GM12878 (cell line): ENCODE measurements at regions not wholly inside any gene's neighbourhood (a gene's known extent, or its start where the extent isn't known, plus 50 kb on each side); places are given as distances from the start of the nearest gene placed in this dataset.

Experiments
- ATAC-seq: fragments of 200-7000 bp; cut with Tn5 transposase; 3 replicates; pipeline ENCODE4 v1.9.1; 2020; ENCODE audit warnings: mild to moderate bottlenecking, moderate library complexity
- BruUV-seq: library from RNA; stranded (reverse); fragments of 400-500 nt; replicated peaks from 2 replicates; lab custom pipeline; 2021; lab: Mats Ljungman, UMichigan
- CTCF ChIA-PET: fragments of 300-600 bp; sonication (Branson Sonifier 250); formaldehyde crosslinking; extraction: SDS; loops from one replicate; lab custom pipeline; 2021; ENCODE audit warnings: inconsistent platforms; lab: Yijun Ruan, JAX
- POLR2A ChIA-PET: fragments of 350-600 bp; formaldehyde crosslinking; extraction: SDS; loops from one replicate; lab custom pipeline; 2021; ENCODE audit warnings: inconsistent platforms; lab: Charles Lee
- RAD21 ChIA-PET: fragments of 300-600 bp; sonication (Branson Sonifier 250); formaldehyde crosslinking; loops from one replicate; lab custom pipeline; 2023; ENCODE audit warnings: antibody characterized with exemption; ENCODE audit not compliant: unreplicated experiment; lab: Charles Lee
- SMC1A ChIA-PET: fragments of 300-600 bp; sonication (Branson Sonifier 250); formaldehyde crosslinking; loops from one replicate; lab custom pipeline; 2023; ENCODE audit not compliant: unreplicated experiment, uncharacterized antibody; lab: Charles Lee
- DNase-seq: peaks from one replicate; pipeline ENCODE4 v3.0.0-alpha.2; 2011; ENCODE audit warnings: low read depth, low spot score
- FAIRE-seq: peaks from 3 replicates; lab custom pipeline; 2011; peaks lifted over from hg19 to GRCh38; lab: Jason Lieb, UNC
- H2AFZ ChIP-seq: 2 replicates; pipeline ENCODE4 v1.6.0; 2011; ENCODE audit warnings: low read depth, low read length, control low read depth; ENCODE audit not compliant: control insufficient read depth
- H3K27ac ChIP-seq: 2 replicates; pipeline ENCODE4 v1.5.1; 2011; ENCODE audit warnings: control low read depth; ENCODE audit not compliant: control insufficient read depth, insufficient read depth
- H3K27me3 ChIP-seq, 2 experiments: replicated peaks in 1 of 2; 2 replicates each; pipeline versions ENCODE4 v1.6.0 to v1.6.1; 2011; ENCODE audit warnings: low read length in 1 of 2; ENCODE audit not compliant: control insufficient read depth in 2 of 2, insufficient read depth in 2 of 2
- H3K36me3 ChIP-seq, 2 experiments: 2 replicates each; pipeline ENCODE4 v1.5.1; 2011; ENCODE audit warnings: low read length in 1 of 2; ENCODE audit not compliant: control insufficient read depth in 2 of 2, insufficient read depth in 2 of 2
- H3K4me1 ChIP-seq: 2 replicates; pipeline ENCODE4 v1.6.1; 2011; ENCODE audit warnings: mild to moderate bottlenecking, low read length, moderate library complexity, mixed read lengths; ENCODE audit not compliant: control insufficient read depth, insufficient read depth
- H3K4me2 ChIP-seq: 2 replicates; pipeline ENCODE4 v1.6.0; 2011; ENCODE audit warnings: control low read depth; ENCODE audit not compliant: control insufficient read depth, insufficient read depth
- H3K4me3 ChIP-seq: fragments of 200-600 bp; sonication (generic); 2 replicates; pipeline ENCODE4 v1.5.1; 2016
- H3K79me2 ChIP-seq: 2 replicates; pipeline ENCODE4 v1.6.0; 2011; ENCODE audit warnings: low read length; ENCODE audit not compliant: control insufficient read depth, insufficient read depth
- H3K9ac ChIP-seq: 2 replicates; pipeline ENCODE4 v1.8.0; 2011; ENCODE audit warnings: low read length, control low read depth, mixed read lengths; ENCODE audit not compliant: control insufficient read depth, insufficient read depth
- H3K9me3 ChIP-seq: replicated peaks from 3 replicates; pipeline ENCODE4 v1.5.1; 2011; ENCODE audit warnings: mild to moderate bottlenecking, low read length; ENCODE audit not compliant: control insufficient read depth, insufficient read depth
- H4K20me1 ChIP-seq: 2 replicates; pipeline ENCODE4 v1.6.0; 2011; ENCODE audit not compliant: control insufficient read depth, insufficient read depth
- CBFB ChIP-seq: IDR thresholded peaks from 2 replicates; pipeline ENCODE4 v1.6.1; 2016; ENCODE audit warnings: antibody characterized with exemption, low read depth
- CTCF ChIP-seq, 3 experiments: IDR thresholded peaks in 2 of 3; conservative IDR thresholded peaks in 1 of 3; 2 replicates each; pipeline ENCODE4 v1.5.1; 2011; ENCODE audit warnings: low read depth in 3 of 3, low read length in 3 of 3, mild to moderate bottlenecking in 3 of 3, control low read depth in 2 of 3, moderate library complexity in 2 of 3, inconsistent platforms in 1 of 3, mixed read lengths in 1 of 3; ENCODE audit not compliant: control insufficient read depth in 2 of 3, insufficient read depth in 1 of 3; ENCODE audit errors: extremely low read depth in 1 of 3
- JUND ChIP-seq: IDR thresholded peaks from 2 replicates; pipeline ENCODE4 v1.6.1; 2012; ENCODE audit warnings: low read depth, mild to moderate bottlenecking, low read length, improper control_type of control experiment, moderate library complexity
- MAX ChIP-seq: IDR thresholded peaks from 2 replicates; pipeline ENCODE4 v1.6.1; 2012; ENCODE audit warnings: low read depth, low read length, improper control_type of control experiment
- NFYA ChIP-seq: IDR thresholded peaks from 2 replicates; pipeline ENCODE4 v1.6.1; 2011; ENCODE audit warnings: low read depth, mild to moderate bottlenecking, low read length, improper control_type of control experiment, borderline replicate concordance
- RAD51 ChIP-seq: fragments of 450-650 bp; IDR thresholded peaks from 2 replicates; pipeline ENCODE4 v1.6.1; 2016; ENCODE audit warnings: moderate library complexity, mild to moderate bottlenecking, inconsistent platforms
- RELB ChIP-seq: fragments of 450-650 bp; IDR thresholded peaks from 2 replicates; pipeline ENCODE4 v1.6.1; 2017; ENCODE audit warnings: low read depth, mild to moderate bottlenecking, moderate library complexity
- ZNF207 ChIP-seq: fragments of 450-650 bp; IDR thresholded peaks from 2 replicates; pipeline ENCODE4 v1.6.1; 2014; ENCODE audit warnings: antibody characterized with exemption, mild to moderate bottlenecking, borderline replicate concordance
- WGBS: methylation state at CpG from one replicate; pipeline ENCODE4 v1.1.6; 2016; ENCODE audit warnings: low lambda C conversion rate; ENCODE audit not compliant: insufficient replicate concordance, insufficient coverage; ENCODE audit errors: missing lambda C conversion rate; 5-methylcytosine and 5-hydroxymethylcytosine counted together
- in situ Hi-C: fragments of 300-500 bp; cut with MboI; formaldehyde crosslinking; loops from 9 replicates; pipeline ENCODE4 v1.14.3; 2018; ENCODE audit warnings: mixed read lengths
- intact Hi-C: fragments of 100-400 bp; cut with micrococcal nuclease; formaldehyde crosslinking; loops from one replicate; pipeline ENCODE4 v1.14.2; 2022; ENCODE audit not compliant: unreplicated experiment

DNA sequence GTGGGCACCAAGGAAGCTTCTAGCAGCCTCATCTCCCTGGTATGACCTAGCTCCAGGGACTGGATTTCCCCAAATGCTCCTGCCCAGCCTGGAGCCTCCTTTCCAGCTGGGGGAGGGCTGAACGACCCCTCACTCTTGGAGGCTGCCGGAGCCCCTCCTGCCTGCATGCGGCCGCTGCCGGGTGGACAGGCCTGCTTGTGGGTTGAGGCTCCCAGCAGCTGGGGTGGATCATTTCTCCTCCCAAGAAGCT, 213.6 kb downstream of the SEC14L1 start:
- no peak for ATAC-seq
- BruUV-seq: no TSS peak
- no peak overlapping the region for H3K4me2 ChIP-seq
- H3K9ac ChIP-seq: no peak overlapping the region
- WGBS: 74% methylated on average over 5 of the region's 5 CpGs
- ChIA-PET SMC1A (no interaction called here), RAD21 (no interaction called here), CTCF (no interaction called here), POLR2A (no interaction called here)
- DNase-seq: no peak
- H2AFZ ChIP-seq: no peak overlapping the region
- H3K79me2 ChIP-seq: peaks cover 8% of the 10 kb centered on the region
- FAIRE-seq: no peak
- no peak overlapping the region for H3K27ac ChIP-seq
- H3K4me3 ChIP-seq: no peak overlapping the region
- no peaks in the 10 kb centered on the region for H3K27me3 ChIP-seq
- peaks cover 12% of the 10 kb centered on the region for H4K20me1 ChIP-seq
- TF ChIP-seq RAD51 (no peak), RELB (no peak), ZNF207 (no peak), MAX (no peak), CBFB (no peak), CTCF (IDR thresholded peaks at IDR 0.05 in 2 of 3, conservative IDR thresholded peaks at IDR 0.05 in 1 of 3; ENCODE audit: control insufficient read depth in 2 of 3, extremely low read depth in 1 of 3, insufficient read depth in 1 of 3, low read depth in 3 of 3, low read length in 3 of 3) (no peak), NFYA (no peak), JUND (no peak)
- intact Hi-C loops (no loop called here), in situ Hi-C loops (no loop called here)
- peaks cover 0 to 2% of the 10 kb centered on the region in 2 experiments; a peak in 2 of 4 replicates for H3K36me3 ChIP-seq
- H3K4me1 ChIP-seq: peaks cover 3% of the 10 kb centered on the region; the same call in 1 of the 2 replicates
- no peaks in the 10 kb centered on the region for H3K9me3 ChIP-seq
